RWPE1 (cell line): ENCODE measurements at regions not wholly inside any gene's neighbourhood (a gene's known extent, or its start where the extent isn't known, plus 50 kb on each side); places are given as distances from the start of the nearest gene placed in this dataset.

ENCODE experiments used
- CTCF ChIA-PET: fragments of 350-600 bp; sonication (Branson Sonifier 250); formaldehyde crosslinking; extraction: SDS; loops from one replicate; lab custom pipeline; 2021; lab: Yijun Ruan, JAX
- POLR2A ChIA-PET: fragments of 400-600 bp; formaldehyde crosslinking; extraction: SDS; loops from one replicate; lab custom pipeline; 2020; ENCODE audit warnings: antibody characterized with exemption; ENCODE audit not compliant: low non-redundant PET; lab: Yijun Ruan, JAX
- DNase-seq: peaks from one replicate; pipeline ENCODE4 v3.0.0; 2012; ENCODE audit warnings: low spot score
- H3K27ac ChIP-seq: fragments of 450-650 bp; 2 replicates; pipeline ENCODE4 v1.5.1; 2017
- TF ChIP-seq, protein P1 (sequence below): fragments of 450-650 bp; conservative IDR thresholded peaks from 2 replicates; pipeline ENCODE4 v1.5.1; 2017; ENCODE audit warnings: low read depth, mild to moderate bottlenecking

DNA sequence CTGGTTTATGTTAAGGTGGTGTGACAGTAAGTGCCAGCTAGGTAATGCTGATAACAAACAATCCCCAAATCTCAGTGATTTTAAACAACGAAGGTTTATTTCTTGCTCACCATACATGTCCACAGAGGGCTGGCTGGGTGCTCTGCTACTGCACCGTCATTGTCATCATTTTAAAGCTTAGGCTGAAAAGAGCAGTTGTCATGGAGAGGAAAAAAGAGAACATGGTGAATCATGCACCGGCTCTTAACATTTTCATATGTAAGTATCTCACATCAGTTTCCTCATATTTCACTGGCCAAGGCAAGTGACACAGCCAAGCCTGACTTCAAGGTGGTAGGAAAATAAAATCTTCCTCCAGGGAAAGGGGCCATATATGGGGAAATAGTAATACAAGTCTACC is 746.9 kb downstream of the SORCS3 start:
- ChIA-PET POLR2A (no interaction called here), CTCF (no interaction called here)
- no peak for DNase-seq
- TF ChIP-seq, protein P1, sequence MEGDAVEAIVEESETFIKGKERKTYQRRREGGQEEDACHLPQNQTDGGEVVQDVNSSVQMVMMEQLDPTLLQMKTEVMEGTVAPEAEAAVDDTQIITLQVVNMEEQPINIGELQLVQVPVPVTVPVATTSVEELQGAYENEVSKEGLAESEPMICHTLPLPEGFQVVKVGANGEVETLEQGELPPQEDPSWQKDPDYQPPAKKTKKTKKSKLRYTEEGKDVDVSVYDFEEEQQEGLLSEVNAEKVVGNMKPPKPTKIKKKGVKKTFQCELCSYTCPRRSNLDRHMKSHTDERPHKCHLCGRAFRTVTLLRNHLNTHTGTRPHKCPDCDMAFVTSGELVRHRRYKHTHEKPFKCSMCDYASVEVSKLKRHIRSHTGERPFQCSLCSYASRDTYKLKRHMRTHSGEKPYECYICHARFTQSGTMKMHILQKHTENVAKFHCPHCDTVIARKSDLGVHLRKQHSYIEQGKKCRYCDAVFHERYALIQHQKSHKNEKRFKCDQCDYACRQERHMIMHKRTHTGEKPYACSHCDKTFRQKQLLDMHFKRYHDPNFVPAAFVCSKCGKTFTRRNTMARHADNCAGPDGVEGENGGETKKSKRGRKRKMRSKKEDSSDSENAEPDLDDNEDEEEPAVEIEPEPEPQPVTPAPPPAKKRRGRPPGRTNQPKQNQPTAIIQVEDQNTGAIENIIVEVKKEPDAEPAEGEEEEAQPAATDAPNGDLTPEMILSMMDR: no peak
- no peak overlapping the region for H3K27ac ChIP-seq

DNA sequence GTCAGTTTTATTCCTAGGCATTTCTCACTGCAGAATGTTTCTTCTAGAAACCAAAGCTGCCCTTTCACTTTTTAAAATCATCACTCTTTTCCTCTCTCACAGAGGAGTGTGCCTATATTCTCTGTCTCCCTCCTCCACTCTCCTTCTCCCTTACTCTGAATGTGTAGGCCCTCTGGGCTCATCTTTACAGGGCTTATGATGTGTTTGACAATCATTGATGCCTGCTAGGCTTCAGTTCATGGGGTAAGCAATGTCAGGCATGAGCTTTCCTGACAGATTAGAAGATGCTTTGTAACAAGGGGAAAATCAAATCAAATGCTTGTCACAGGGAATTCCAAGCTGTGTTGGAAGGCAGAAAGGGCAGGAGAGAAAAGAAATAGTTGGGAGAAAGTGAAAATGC is 742.9 kb downstream of the SORCS3 start:
- no peak for DNase-seq
- ChIA-PET POLR2A (no interaction called here), CTCF (interaction anchor here (0.7 kb wide), 1 partner anchor 33 kb away, joined by 3 read pairs; no protein-coding TSS in a partner anchor)
- TF ChIP-seq, protein P1: no peak
- H3K27ac ChIP-seq: no peak overlapping the region

DNA sequence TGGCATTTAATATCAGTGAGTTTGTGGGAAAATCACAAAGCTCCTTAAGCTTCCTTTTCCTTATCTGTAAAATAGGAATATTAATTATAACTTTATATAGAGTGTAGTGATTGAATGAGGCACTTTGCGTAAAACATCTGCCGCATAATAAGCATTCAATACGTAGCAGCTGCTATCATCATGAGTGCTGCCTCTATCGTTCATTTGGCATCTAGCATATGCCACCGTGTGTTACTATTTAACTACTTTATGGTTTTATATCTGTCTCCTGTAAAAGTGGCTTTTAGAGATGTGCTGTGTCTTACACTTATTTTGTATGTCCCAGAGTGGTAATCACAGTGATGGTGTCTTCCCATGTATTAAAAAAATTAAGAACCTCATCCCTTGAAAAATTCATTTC is 729.6 kb downstream of the SORCS3 start:
- POLR2A ChIA-PET: no interaction called here

DNA sequence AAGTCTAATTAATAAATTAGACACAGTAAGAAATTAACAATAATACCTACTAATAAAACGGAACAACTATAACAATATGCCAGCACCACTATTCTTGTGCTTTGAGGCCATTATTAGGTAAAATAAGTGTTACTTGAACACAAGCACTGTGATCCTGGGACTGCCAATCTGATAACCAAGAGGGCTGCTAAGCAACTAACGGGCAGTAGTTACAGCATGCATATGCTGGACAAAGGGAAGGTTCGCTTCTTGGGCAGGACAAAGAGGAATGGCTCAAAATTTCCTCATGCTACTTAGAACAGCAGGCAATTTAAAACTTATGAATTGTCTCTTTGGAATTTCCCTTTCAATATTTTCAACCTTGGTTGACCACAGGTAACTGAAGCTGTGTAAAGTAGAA is 718.6 kb downstream of the SORCS3 start:
- CTCF ChIA-PET: no interaction called here
- TF ChIP-seq, protein P1: no peak
- POLR2A ChIA-PET: no interaction called here
- no peak for DNase-seq
- H3K27ac ChIP-seq: no peak overlapping the region

More for the DNA sequence above, 729.6 kb downstream of the SORCS3 start:
- TF ChIP-seq, protein P1: no peak
- DNase-seq: no peak
- CTCF ChIA-PET: no interaction called here
- H3K27ac ChIP-seq: no peak overlapping the region

DNA sequence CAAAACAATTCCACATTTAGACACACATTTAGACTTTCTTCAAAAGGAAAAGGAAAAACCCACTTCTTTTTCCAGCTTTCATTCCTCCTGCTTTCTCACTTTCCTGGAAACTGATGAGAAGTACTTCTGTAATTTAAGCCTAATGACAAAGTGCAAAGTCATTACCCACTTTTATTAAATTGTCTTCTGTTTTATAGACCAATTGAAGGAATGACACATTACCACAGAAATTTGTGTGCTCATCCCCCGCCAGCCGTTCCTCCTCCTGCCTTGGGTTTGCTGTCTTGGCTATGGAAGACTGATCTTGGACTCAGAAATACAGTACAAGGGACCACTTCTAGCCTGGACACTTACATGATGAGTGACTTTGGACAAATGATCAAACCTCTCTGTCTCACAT is 717.8 kb downstream of the SORCS3 start:
- H3K27ac ChIP-seq: no peak overlapping the region
- no peak for DNase-seq
- ChIA-PET POLR2A (no interaction called here), CTCF (no interaction called here)
- TF ChIP-seq, protein P1: no peak

DNA sequence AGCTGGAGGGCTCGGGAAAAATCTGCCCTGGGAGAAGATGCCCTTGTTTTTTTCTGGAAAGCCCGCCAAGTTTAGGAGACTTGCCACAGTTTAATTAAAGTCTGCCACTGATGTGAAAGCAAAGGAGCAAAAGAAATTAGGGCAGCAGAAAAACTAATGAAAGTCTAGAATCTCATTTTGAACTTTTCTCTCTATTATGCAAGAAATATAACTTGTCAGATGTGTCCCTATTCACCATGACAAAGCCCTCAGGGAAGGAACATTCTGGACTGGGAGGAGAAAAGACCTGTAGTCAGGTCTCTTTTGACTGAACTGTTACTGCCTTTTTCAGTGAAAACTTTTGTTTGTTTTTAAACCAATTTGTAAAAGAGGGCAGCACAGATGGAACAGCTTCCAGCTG is 715.5 kb downstream of the SORCS3 start:
- POLR2A ChIA-PET: no interaction called here
- DNase-seq: no peak
- no peak overlapping the region for H3K27ac ChIP-seq
- TF ChIP-seq, protein P1: no peak
- CTCF ChIA-PET: no interaction called here

DNA sequence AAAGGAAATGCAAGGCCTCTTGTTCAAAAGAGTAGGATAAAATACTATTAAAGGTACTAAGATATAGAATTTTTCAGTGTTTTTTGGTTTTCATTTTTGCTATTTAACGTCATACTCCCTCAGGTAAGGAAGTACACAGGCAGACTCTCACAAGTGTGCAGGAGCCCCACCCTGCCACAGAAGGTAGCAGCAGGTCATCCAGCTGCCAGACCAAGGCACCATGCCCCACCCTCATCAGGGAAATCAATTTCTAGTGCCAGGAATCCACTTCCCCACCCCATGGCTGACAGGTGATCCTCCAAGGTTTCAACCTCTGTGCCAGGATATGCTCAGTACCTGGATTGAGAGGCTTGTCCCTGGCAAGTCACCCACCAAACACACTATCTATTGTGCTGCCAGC is 712.9 kb downstream of the SORCS3 start:
- TF ChIP-seq, protein P1: no peak
- no peak for DNase-seq
- ChIA-PET POLR2A (no interaction called here), CTCF (no interaction called here)
- H3K27ac ChIP-seq: no peak overlapping the region
